ENCODE measurements at regions not wholly inside any gene's neighbourhood (a gene's known extent, or its start where the extent isn't known, plus 50 kb on each side); places are given as distances from the start of the nearest gene placed in this dataset.
"Not testable (repeated sequence)": the region's sequence is repeated elsewhere in the genome, so short reads cannot be mapped to it uniquely, and the experiment has no call there.

DNA sequence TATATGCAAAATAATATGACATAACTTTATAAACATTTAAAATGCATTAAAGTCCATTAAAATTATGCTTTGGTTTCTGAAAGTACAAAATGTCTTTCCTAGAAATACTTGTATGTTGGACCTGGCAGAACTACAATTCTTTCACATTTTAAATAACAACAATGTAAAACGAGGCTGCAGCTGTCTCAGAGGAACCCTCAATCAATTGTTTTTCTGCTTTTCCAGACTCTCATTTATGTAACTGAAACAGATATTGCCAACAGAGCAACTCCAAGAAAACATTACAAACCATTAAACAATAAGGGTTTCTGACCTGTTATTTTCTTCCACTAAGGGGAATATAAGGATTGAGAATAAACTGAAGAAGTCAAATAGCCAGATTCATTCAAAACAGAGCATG is 1193.4 kb downstream of the NCAM2 start:
- DNase-seq: no peak

DNA sequence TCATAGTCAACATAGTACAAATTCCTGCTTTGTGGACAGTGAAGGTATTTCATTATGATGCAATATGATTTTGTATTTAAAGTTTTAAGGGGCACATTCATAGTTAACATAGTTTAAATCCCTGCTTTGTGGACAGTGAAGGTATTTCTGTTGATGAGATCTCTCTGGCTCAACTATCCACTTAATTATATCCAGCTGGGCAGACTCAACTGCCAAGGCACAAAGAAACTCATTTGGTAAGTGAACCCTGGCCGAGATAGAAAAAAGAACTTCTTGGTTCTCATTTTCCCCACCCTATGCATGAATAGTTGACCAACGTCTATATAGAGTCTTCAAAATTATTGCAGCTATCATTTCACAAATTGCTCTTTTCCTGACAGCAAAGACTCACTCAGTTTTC is 1194.6 kb downstream of the NCAM2 start:
- DNase-seq: no peak

DNA sequence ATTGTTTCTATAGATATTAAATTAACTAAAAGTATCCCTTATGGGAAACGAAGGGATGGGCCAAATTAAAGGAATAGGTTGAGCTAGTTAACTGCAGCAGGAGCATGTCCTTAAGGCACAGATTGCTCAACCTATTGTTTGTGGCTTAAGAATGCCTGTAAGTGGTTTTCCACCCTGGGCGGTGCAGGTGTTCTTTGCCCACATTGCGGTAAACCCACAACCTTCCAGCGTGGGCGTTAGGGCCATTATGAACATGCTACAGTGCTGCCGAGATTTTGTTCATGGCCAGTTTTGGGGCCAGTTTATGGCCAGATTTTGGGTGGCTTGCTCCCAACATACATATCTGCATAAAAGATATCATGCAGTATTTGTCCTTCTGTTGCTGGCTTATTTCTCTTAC is 1196.8 kb downstream of the NCAM2 start:
- DNase-seq: not testable (repeated sequence)

- no peak for DNase-seq
Measured at GRCh38 chr21:22200378-22201092, 1202.3 kb downstream of the NCAM2 start.

DNA sequence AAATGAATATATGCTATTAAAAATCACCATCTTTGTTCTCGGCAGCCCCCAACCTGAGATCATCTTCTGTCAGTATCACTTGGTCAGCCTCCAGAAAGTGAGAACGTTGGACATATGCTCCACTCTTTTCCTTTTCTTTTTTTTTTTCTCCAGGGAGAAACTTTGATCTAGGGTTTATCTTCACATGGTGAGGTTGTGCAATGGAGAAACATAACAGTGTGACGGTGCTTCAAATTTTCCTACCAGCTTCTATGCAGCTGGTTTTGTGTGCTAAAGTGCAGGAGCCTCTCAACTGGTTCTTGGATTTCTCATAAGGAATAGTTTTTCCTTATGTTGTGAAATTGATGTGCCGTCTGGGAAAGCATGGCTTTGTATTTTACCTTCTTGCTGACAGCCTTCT is 1202.9 kb downstream of the NCAM2 start:
- no peak for DNase-seq

- DNase-seq: no peak
Measured at GRCh38 chr21:22201669-22202068, 1203.5 kb downstream of the NCAM2 start.

DNA sequence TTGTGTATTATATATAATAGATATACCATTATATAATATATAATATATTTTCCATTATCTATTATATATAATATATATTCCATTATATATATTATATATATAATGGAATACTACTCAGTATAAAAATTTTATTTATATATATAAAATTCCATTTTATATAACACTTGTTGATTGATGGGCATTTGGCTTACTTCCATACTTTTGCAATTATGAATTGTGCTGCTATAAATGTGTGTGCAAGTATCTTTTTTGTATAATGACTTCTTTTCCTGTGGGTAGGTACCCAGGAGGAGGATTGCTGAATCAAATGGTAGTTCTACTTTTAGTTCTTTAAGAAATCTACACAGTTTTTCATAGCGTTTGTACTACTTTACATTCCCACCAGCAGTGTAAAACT is 1211.1 kb downstream of the NCAM2 start:
- DNase-seq: no peak

GRCh38 chr21:22211943-22212342 is 1213.7 kb downstream of the NCAM2 start:
- DNase-seq: no peak

- DNase-seq: no peak
Measured at GRCh38 chr21:22223385-22223784, 1225.2 kb downstream of the NCAM2 start.

DNA sequence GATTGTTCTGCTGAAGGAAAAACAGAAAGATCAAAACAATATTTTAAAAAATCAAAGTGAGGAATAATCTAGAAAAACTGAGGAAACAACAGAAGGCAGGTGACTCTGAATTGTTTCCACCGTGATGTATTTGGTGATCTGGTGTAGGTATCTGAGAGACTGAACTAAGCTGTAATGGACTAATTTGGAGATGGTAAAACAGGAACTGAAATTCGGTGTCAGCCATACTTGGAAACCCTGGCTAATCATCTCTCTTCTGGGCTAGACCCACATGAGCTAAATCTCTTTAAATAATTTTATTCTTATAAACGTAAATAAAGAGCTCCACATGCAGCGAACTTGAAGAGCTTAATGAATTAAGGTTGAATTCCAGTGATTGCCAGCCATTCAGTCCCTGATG is 1226.1 kb downstream of the NCAM2 start:
- no peak for DNase-seq

GRCh38 chr21:22225299-22225698 is 1227.1 kb downstream of the NCAM2 start:
- no peak for DNase-seq

- no peak for DNase-seq
Measured at GRCh38 chr21:22231013-22231412, 1232.8 kb downstream of the NCAM2 start.

DNA sequence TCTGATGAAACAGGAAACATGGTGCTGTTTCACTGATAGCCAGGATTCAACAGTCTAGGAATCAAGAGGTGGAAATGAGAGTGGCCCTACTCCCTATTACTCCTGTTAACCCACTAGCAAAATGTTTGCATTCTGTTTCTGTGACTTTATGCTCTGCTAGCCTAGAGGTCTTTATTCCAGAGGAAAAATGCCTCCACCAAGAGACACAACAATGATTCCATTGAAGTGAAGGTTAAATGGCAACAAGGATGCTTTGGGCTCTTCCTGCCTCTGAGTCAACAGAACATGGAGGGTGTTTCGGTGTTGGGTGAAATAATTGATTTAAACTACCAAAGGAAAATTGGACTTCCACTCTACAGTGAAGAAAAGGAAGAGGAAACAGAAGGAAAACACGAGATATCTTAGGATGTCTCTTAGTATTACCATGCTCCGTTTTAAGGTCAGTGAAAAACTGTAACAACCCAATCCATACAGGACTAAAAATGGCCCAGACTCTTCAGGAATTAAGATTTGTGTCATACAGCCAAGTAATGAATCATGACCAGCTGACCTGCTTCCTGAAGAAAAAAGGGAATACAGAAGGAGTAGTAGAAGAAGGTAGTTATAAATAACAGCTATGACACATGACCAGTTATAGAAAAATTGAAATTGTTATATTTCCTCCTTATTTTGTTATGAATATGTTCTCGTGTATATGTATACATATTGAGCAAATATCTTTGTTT is 1237.8 kb downstream of the NCAM2 start:
- DNase-seq: no peak

DNA sequence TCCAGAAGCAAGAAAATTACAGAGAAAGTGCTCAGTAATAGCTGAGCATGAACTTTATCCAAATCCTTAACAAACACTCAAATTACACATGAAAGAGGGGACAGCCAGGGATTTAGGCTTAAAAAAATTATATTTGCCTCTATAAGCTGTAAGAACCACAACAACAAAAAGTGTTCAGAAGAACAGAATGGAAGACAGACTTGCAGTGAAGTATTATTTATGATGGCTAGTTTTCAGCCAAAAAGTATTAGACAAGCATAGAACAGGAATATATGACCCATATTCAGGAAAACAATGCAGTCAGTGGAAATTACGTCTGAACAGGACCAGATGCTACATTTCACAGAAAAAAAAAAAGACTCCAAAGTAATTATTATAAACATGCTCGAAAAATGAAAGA is 1246.3 kb downstream of the NCAM2 start:
- DNase-seq: no peak

- DNase-seq: no peak
Measured at GRCh38 chr21:22250355-22250754, 1252.1 kb downstream of the NCAM2 start.

DNA sequence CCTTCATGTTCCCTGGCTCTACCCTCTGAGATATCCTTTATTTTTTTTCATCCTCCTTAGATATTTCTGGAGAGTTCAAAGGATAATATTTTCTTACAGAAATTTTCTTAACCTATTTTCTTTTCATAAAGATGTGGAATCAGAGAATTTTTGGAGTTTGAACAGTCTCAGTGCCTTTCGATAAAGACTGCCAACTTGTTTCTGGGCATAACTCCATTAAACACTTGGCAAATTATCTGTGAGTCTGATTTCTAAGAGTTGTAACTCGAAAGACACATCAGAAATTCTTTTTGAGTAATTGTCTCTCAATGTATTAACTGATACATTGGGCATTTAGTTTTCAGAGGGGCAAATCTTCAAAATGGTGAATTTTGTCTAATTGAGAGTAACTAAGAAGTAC is 1255.6 kb downstream of the NCAM2 start:
- no peak for DNase-seq

GRCh38 chr21:22258821-22259220 is 1260.6 kb downstream of the NCAM2 start:
- no peak for DNase-seq

DNA sequence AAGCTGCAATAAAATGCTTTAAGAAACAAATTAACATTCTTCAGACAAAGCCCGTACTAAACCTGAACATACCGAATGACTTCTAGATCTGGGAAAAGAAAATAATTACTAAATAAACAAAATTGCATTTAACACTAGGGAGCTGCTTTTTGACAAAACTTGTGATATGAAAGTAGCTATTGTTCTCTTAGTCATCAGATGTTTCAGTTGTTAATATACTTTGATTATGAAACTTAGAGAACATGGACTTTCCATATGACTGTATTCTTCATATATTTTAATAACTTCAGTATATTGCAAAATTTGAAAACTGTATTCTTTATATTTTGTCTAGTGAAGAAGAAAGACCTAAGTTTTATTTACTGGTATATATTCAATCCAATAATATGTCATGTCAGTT is 1262.1 kb downstream of the NCAM2 start:
- DNase-seq: no peak

DNA sequence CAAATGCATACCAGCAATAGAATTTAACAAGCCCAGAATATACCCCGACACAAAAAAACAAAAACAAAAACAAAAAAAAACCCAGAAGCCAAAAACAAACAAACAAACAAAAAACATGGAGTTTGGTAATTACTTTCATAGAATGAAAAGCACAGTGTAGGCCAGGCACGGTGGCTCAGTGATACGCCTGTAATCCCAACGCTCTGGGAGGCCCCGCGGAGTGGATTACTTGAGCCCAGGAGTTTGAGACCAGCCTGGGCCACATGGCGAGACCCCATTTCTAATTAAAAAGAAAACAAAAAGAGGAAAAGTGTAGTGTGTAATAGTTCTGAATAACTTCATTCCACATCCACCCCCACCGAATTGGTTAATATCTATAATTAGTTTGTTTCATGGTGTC is 1265.7 kb downstream of the NCAM2 start:
- DNase-seq: no peak

DNA sequence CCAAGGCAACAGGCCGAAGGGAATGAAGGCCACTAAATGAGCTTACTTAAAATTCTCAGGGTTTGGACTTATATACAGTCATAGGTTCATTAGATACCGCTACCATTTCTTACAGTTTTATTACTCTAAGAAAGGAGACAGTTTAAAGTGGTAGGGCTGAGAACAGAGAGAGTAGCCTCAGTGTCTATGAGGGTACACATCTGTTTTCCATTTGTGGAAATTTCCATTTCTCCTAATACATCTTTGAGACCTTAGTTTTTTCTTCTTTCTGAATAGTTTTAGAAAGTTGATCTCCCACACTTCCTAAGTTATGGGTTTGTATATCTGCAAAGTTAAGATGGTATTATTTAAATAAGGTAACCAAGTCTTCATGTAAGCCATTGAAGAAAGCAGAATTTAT is 1279.1 kb downstream of the NCAM2 start:
- DNase-seq: no peak

- DNase-seq: no peak
Measured at GRCh38 chr21:22278366-22278765, 1280.2 kb downstream of the NCAM2 start.

DNA sequence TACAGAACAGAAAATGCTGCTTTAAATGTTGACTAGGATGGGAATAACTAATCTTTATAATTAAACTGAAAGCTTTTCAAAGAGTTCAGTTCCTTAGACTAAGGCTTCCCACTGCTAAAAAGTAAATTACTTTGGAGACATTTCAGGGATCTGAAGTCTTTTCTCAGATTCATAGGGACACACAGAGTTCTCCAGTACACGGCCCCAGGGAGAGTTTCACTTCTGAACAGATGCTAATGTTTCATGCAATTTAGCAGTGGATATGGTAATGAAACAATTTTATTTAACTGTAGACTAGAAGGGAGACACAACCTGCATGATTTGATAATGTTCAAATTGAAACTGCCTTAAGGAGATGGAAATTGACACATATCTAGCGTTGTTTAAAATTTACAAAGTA is 1282.6 kb downstream of the NCAM2 start:
- no peak for DNase-seq

DNA sequence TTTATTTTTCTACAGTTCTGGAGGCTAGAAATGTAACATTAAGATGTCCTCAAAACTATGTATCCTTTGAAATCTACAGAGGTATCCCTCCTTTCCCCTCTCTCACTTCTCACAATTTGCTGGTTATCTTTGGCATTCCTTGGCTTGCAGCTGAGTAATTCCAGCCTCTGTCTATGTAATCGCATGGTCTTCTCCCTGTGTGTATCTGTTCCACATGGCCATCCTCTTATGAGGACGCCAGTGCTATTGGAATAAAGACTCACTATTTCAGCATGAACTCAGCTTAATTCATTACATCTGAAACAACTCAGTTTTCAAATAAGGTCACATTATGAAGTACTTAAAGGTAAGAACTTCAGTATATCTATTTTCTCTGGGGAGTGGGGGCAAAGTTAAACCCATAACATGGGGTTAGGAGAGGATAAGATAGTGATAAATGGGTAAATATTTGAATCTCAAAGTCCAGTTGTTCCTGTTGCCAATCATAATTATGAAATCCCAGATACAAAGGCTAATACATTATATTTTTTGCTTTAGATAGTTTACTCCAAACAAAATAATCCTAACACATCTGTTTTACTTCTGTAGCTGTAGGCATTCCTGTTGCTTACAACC is 1290.8 kb downstream of the NCAM2 start:
- no peak for DNase-seq

- no peak for DNase-seq
Measured at GRCh38 chr21:22292144-22292543, 1293.9 kb downstream of the NCAM2 start.

Data from CD4-positive, alpha-beta T cell treated with Interleukin-4 for 1 hour (primary cell).